Activated CD4-positive, alpha-beta T cell treated with anti-CD3 and anti-CD28 coated beads, Interleukin-2, amount 10 ng/mL, durations not matched to agents 24 days and 14 days (primary cell): ENCODE measurements at regions not wholly inside any gene's neighbourhood (a gene's known extent, or its start where the extent isn't known, plus 50 kb on each side); places are given as distances from the start of the nearest gene placed in this dataset.
A peak's percentile ranks its signal among the peaks of the same experiment; 100 is the strongest.
"Not testable (repeated sequence)": the region's sequence is repeated elsewhere in the genome, so short reads cannot be mapped to it uniquely, and the experiment has no call there.

Experiments used
- DNase-seq: peaks from one replicate; pipeline ENCODE4 v3.0.0; 2022
- H3K27ac Mint-ChIP-seq: one replicate; pipeline ENCODE4 v1.8.0; 2022; ENCODE audit warnings: mild to moderate bottlenecking, mixed read lengths
- H3K27me3 Mint-ChIP-seq: one replicate; pipeline ENCODE4 v1.8.0; 2022; ENCODE audit warnings: mixed read lengths
- H3K36me3 Mint-ChIP-seq: one replicate; pipeline ENCODE4 v1.8.0; 2022; ENCODE audit warnings: low read depth, mild to moderate bottlenecking, mixed read lengths
- H3K4me1 Mint-ChIP-seq: one replicate; pipeline ENCODE4 v1.8.0; 2021; ENCODE audit warnings: mixed read lengths
- H3K4me3 Mint-ChIP-seq: one replicate; pipeline ENCODE4 v1.8.0; 2022; ENCODE audit warnings: mild to moderate bottlenecking, moderate library complexity, mixed read lengths
- H3K9me3 Mint-ChIP-seq: one replicate; pipeline ENCODE4 v1.8.0; 2021; ENCODE audit warnings: mixed read lengths
- intact Hi-C: fragments of 100-400 bp; cut with micrococcal nuclease; formaldehyde crosslinking; loops from one replicate; pipeline ENCODE4 v1.15.1; 2023

DNA sequence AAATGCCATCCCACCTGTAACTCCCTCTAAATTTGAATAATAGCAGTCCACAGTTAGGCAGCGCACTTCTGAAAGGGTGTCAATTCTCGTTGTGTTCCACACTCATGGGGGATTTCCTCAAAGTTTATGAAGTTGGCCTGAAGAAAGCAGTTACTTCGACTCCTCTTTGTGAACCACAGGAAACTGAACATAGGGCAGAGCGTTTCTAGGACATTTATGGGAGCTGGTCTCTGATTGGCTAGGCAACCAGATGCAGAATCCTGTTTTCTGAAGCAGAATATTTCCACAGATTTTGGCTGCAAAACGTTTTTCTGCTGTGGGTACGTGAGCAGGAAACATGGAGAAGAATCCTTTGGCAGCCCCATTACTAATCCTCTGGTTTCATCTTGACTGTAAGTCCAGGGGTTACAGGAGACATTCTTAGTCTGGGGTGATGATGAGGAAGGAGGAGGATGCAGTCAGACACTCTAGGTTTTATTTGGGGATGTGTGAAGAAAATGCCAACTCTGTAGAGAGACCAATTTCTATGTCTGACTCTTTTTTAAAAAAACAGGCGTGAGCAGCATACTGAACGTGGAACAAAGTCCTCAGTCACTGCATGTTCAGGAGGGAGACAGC is 431.5 kb upstream of the OR4E1 start:
- H3K4me1 Mint-ChIP-seq = peaks cover 14% of the 10 kb centered on the region
- no peaks in the 10 kb centered on the region for H3K9me3 Mint-ChIP-seq
- peak overlapping the region; percentile 70 for H3K4me3 Mint-ChIP-seq
- H3K27me3 Mint-ChIP-seq = no peaks in the 10 kb centered on the region
- H3K27ac Mint-ChIP-seq = peak overlapping the region; percentile 77
- peak; percentile 59 for DNase-seq
- no peaks in the 10 kb centered on the region for H3K36me3 Mint-ChIP-seq
- intact Hi-C loops = no loop called here

DNA sequence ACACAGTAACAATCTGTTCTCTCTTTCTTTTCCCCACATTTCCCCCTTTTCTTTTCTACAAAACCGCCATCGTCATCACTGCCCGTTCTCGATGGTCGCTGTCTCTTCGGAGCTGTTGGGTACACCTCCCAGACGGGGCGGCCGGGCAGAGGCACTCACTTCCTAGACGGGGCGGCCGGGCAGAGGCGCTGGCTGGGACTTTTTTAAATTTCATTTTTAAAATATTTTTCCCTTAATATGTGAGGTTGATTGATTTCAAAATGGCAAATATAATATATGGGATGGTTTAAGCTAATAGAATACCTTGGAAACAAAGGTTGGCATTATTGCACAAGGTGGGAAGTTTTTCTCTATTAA is 427.1 kb upstream of the OR4E1 start:
- not testable (repeated sequence) for H3K27ac Mint-ChIP-seq, H3K27me3 Mint-ChIP-seq, DNase-seq, H3K36me3 Mint-ChIP-seq, H3K9me3 Mint-ChIP-seq, H3K4me3 Mint-ChIP-seq
- intact Hi-C loops = loop anchor here (1.0 to 2.0 kb wide), 2 partner anchors 16 to 54 kb away; no protein-coding TSS in a partner anchor
- H3K4me1 Mint-ChIP-seq = peaks cover 42% of the 10 kb centered on the region

DNA sequence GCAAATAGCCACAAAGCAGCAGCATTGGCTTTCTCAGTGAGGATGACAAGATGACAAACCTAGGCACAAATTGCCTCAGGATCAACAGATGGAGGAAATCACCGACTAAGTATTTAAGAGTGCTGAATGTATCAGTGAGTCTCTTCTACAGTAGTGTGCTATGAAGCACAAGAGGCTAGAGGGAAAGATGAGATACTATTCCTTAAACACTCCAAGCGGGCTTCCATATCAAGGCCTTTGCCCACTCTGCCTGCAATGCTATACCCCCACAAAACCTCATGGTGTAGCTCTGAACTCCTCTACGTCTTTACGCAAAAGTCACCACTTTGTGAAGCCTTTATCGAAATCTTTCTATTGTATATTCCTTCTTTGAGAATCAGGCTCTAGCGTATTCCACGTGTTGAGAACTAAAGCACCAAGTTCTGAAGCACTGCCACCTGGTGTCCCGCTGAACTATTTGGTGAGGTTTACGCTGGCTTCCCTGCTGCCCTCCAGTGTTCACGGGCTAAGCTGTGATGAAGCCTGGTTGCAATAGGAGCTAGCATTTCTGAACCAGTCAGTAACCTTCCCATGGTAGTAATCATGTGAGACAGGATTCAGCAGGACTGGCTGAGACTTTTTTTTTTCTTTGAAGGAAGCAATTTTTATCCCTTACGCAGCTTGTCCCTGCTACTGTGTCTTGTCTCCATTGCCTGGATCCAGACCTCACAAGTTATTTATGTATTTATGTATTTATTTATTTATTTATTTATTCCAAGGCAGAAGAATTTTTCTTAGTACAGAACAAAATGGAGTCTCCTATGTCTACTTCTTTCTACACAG is 426.5 kb upstream of the OR4E1 start:
- peak; percentile 87 for DNase-seq
- Mint-ChIP-seq H3K36me3 (no peaks in the 10 kb centered on the region), H3K27ac (peak overlapping the region; percentile 56), H3K4me1 (peaks cover 38% of the 10 kb centered on the region), H3K9me3 (no peaks in the 10 kb centered on the region), H3K4me3 (no peak overlapping the region), H3K27me3 (no peaks in the 10 kb centered on the region)
- intact Hi-C loops = loop anchor here (1.0 to 10.0 kb wide), 3 partner anchors 16 to 185 kb away; no protein-coding TSS in a partner anchor

DNA sequence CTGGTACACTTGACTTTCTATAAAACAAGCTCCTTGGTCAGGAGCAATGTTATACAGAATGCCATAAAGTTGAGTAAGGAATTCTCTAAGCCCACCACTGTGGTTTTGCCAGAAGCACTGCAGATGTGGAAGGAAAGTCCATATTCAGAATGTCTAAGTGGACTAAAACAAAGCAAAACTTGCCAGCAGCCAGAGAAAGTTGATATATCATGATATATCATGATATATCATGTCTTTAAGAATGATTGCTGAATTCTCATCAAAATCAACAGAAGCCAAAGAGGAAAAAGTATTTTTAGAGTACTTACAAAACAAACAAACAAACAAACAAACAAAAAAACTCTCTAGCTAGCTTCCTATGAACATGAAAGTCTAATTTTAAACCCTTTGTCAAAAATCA is 424.8 kb upstream of the OR4E1 start:
- H3K4me1 Mint-ChIP-seq = peaks cover 33% of the 10 kb centered on the region
- H3K27me3 Mint-ChIP-seq = no peaks in the 10 kb centered on the region
- DNase-seq = no peak
- H3K9me3 Mint-ChIP-seq = no peaks in the 10 kb centered on the region
- peak overlapping the region; percentile 92 for H3K27ac Mint-ChIP-seq
- intact Hi-C loops = loop anchor here (10.0 kb wide), 1 partner anchor 184 kb away; no protein-coding TSS in a partner anchor
- H3K4me3 Mint-ChIP-seq = peak overlapping the region; percentile 44
- H3K36me3 Mint-ChIP-seq = no peaks in the 10 kb centered on the region

DNA sequence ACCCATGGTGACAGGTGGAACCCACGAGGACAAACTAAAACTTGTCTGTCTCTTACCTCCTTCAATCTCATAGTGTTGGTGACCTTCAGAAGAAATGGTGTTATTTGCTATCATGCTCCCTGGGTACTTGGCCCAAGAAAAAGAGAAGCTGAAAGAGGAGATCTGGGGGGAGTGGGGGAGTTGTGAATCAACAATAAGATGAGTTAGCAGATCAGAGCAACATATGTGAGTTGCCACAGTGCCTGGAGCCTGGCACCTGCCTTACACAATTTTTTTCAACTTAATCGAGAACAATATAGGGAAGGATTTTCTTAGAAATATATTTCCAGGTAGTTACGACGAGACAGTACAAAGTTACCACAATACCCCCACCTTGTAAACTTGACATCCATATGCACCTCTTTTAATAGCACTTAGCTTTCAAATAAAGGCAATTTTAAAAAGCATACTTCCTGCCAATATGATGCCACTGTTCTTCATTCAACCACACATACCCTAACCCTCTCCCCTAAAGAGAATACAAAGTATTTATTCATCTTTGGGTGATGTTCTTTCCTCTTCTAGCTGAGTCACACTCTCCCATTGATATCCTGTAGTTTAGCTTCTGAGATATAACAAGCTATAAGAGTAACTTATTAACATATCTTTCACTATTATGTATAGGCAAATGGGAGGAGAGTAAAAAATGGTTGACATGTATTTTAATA is 424.1 kb upstream of the OR4E1 start:
- intact Hi-C loops = loop anchor here (10.0 kb wide), 1 partner anchor 183 kb away; no protein-coding TSS in a partner anchor
- H3K36me3 Mint-ChIP-seq = no peaks in the 10 kb centered on the region
- no peaks in the 10 kb centered on the region for H3K9me3 Mint-ChIP-seq
- H3K27me3 Mint-ChIP-seq = no peaks in the 10 kb centered on the region
- peaks cover 36% of the 10 kb centered on the region for H3K4me1 Mint-ChIP-seq
- DNase-seq = peak; percentile 57
- peak overlapping the region; percentile 74 for H3K4me3 Mint-ChIP-seq
- H3K27ac Mint-ChIP-seq = peak overlapping the region; percentile 92

DNA sequence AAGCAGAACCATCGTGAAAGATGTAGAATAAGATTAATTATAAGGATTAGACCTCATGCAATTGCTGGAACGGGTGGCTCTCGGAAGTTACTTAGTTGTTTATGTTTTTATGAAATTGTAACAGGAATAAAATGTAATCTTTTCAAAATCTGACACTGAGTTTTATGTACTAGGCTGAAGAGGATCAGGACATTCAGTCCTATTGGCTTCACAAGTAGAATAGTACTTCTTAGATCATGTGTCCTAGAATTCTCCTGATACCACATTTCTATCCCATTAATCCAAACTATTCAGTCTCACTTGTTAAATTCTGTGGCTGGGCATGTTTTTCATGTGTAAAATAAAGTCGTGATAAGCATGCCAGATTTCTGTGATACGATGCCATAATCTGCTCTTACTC is 423.5 kb upstream of the OR4E1 start:
- H3K9me3 Mint-ChIP-seq = no peaks in the 10 kb centered on the region
- no peaks in the 10 kb centered on the region for H3K36me3 Mint-ChIP-seq
- peaks cover 36% of the 10 kb centered on the region for H3K4me1 Mint-ChIP-seq
- no peak for DNase-seq
- H3K27ac Mint-ChIP-seq = peak overlapping the region; percentile 92
- peak overlapping the region; percentile 74 for H3K4me3 Mint-ChIP-seq
- intact Hi-C loops = loop anchor here (10.0 kb wide), 1 partner anchor 182 kb away; no protein-coding TSS in a partner anchor
- no peaks in the 10 kb centered on the region for H3K27me3 Mint-ChIP-seq

DNA sequence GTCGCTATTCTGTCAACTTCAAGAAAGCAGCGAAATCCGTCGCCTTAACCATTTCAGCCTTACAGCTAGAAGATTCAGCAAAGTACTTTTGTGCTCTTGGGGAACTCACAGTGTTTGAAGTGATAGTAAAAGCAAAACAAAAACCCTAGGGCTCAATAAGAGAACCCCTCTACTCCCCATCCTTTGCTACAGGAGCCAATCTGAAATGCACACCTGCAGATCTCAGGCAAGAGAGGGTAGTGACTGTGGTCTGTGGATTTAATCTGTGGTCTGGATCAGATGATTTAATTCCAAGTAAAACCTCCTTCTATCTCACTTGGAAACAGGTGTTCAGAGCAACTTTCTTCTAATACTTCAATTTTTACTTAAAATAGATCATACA is 422.9 kb upstream of the OR4E1 start:
- peaks cover 36% of the 10 kb centered on the region for H3K4me1 Mint-ChIP-seq
- DNase-seq = peak; percentile 82
- intact Hi-C loops = loop anchor here (10.0 kb wide), 1 partner anchor 182 kb away; no protein-coding TSS in a partner anchor

DNA sequence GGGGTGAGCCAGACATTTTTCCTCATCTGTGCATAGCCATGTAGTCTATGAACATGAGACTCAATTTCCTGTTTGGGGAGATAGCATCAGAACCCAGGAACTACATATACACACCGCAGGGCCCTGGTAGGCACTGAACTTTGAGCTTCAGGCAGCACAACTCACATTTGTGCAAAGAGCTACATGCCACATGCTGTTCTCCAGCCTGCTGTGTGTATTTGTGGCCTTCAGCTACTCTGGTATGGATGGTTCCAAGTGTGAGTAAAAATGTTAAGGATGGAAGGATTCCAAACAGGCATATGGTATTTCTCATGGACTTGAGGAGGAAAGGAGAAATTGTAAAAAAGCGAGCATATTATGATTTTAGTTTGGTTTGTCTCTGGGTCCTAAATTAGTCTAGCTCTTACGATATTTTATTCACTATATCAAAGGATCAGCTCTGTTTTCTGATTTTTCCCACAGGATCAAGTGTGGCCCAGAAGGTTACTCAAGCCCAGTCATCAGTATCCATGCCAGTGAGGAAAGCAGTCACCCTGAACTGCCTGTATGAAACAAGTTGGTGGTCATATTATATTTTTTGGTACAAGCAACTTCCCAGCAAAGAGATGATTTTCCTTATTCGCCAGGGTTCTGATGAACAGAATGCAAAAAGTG is 422.4 kb upstream of the OR4E1 start:
- Mint-ChIP-seq H3K27me3 (no peaks in the 10 kb centered on the region), H3K27ac (peak overlapping the region; percentile 92), H3K36me3 (no peaks in the 10 kb centered on the region), H3K4me3 (peak overlapping the region; percentile 74), H3K4me1 (peaks cover 36% of the 10 kb centered on the region), H3K9me3 (no peaks in the 10 kb centered on the region)
- intact Hi-C loops = loop anchor here (10.0 kb wide), 1 partner anchor 181 kb away; no protein-coding TSS in a partner anchor
- DNase-seq = peak; percentile 77

More for the DNA sequence above, 422.9 kb upstream of the OR4E1 start:
- no peaks in the 10 kb centered on the region for H3K9me3 Mint-ChIP-seq
- H3K4me3 Mint-ChIP-seq = peak overlapping the region; percentile 74
- no peaks in the 10 kb centered on the region for H3K27me3 Mint-ChIP-seq
- peak overlapping the region; percentile 92 for H3K27ac Mint-ChIP-seq
- H3K36me3 Mint-ChIP-seq = no peaks in the 10 kb centered on the region

DNA sequence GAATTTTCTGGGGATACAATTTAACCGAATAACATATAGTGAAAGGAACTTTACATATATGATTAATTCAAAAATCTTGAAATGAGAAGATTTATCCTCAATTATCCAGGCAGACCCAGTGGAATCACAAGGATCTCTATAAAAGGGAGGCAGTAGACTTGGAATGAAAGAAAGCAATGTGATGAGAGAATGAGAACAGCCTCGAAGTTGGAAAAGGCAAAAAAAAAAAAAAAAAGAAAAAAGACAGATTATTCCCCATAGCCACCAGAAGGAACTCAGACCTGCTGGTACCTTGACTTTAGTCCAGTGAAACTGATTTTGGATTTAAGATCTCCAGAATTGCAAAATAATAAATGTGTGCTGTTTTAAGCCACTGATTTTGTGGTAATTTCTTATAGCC is 416.3 kb upstream of the OR4E1 start:
- Mint-ChIP-seq H3K9me3 (no peaks in the 10 kb centered on the region), H3K4me3 (no peak overlapping the region), H3K36me3 (no peaks in the 10 kb centered on the region), H3K27me3 (no peaks in the 10 kb centered on the region), H3K27ac (no peak overlapping the region), H3K4me1 (peaks cover 11% of the 10 kb centered on the region)
- intact Hi-C loops = loop anchor here (10.0 kb wide), 1 partner anchor 175 kb away; no protein-coding TSS in a partner anchor
- no peak for DNase-seq

DNA sequence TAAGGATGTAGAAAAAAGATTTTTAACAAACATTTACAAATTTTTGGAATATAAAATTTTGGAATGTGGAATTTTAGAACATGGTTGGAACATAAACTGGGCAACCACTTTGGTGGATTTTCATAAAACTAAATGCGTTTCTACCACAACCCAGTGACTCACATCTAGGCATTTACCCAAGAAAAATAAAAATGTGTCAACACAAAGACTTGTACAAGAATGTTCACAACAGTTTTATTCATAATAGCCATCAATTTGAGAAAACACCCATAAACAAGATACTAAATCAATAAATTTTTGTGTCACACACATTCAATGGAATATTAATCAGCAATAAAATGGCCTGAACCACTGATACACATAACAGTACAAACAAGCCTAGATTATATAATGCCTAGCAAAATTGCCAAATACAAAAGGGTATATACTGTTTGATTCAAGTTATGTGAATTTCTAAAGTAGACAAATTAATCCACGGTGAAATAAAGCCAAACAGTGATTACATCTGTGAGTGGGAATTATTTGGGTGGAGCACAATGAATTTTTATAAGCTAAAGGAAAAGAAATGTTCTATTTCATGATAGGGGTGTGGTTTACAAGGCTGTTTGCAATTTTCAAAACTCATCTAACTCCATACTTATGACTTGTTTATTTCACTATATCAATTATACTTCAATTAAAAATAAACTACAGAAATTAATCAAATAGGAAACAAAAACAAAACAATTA is 415.2 kb upstream of the OR4E1 start:
- H3K27me3 Mint-ChIP-seq = no peaks in the 10 kb centered on the region
- DNase-seq = no peak

DNA sequence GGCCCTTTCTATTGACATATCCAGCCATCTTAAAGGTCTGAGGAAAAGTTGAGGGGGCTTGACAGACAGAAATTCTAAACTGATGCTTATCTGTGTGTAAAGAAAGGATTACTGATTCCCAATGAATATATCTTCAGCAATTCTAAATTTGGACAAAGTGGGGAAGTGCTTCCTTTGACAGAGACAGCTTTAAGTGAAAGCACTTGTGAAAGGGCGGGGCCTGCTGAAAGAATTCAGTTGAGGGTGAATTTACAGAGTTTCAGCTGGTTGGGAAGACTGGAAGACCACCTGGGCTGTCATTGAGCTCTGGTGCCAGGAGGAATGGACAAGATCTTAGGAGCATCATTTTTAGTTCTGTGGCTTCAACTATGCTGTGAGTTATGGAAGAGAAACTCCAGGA is 412.5 kb upstream of the OR4E1 start:
- Mint-ChIP-seq H3K4me3 (peak overlapping the region; percentile 72), H3K27me3 (no peaks in the 10 kb centered on the region), H3K36me3 (no peaks in the 10 kb centered on the region), H3K27ac (peak overlapping the region; percentile 85), H3K9me3 (no peaks in the 10 kb centered on the region), H3K4me1 (peaks cover 16% of the 10 kb centered on the region)
- intact Hi-C loops = no loop called here
- DNase-seq = no peak

More for the DNA sequence above, 415.2 kb upstream of the OR4E1 start:
- peaks cover 14% of the 10 kb centered on the region for H3K4me1 Mint-ChIP-seq
- no peak overlapping the region for H3K27ac Mint-ChIP-seq
- no peaks in the 10 kb centered on the region for H3K36me3 Mint-ChIP-seq
- no peaks in the 10 kb centered on the region for H3K9me3 Mint-ChIP-seq
- H3K4me3 Mint-ChIP-seq = no peak overlapping the region
- intact Hi-C loops = no loop called here

DNA sequence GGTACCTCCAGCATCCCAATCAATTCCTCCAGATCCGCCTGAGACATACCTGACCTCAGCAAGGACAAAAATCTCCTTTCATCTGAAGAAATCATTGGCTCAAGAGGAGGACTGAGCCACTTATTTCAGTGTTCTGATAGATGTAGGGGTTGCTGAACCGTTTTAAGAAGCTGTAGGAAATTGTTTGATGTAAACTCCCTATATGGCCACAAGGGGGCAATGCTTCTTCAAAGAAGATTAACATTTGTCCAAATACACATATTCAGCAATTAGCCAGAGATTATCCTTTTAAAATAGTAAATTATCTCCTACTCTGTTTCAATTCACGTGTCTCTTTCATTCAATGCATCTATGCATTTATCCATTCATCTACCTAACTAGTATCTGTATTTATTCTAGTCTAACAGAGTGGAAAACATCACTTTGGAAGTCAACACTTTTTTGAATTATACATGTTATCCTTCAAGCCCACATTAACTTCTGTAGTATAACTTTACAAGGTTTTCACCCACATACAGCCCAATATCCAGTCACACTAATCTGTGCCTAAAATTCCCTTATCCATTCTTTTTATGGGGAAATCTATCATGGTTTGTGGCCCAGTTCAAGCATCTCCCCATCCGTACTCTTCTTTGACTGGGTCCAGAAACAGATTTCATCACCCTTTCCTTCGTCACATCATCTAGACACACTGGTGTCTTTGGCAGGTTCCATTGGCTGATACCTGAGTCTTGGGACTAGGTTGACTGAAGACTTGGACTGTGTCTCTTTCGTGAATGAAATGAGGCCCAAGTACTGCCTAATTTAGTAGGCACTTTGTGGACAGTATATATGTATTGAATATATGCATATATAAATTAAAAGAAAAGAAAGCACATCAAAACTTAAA is 411.0 kb upstream of the OR4E1 start:
- Mint-ChIP-seq H3K4me3 (peak overlapping the region; percentile 73), H3K27ac (peak overlapping the region; percentile 74), H3K9me3 (no peaks in the 10 kb centered on the region), H3K27me3 (no peaks in the 10 kb centered on the region), H3K4me1 (peaks cover 17% of the 10 kb centered on the region), H3K36me3 (no peaks in the 10 kb centered on the region)
- intact Hi-C loops = loop anchor here (1.0 to 5.0 kb wide), 2 partner anchors 16 to 37 kb away; no protein-coding TSS in a partner anchor
- peak; percentile 77 for DNase-seq
